ENCODE measurements at regions not wholly inside any gene's neighbourhood (a gene's known extent, or its start where the extent isn't known, plus 50 kb on each side); places are given as distances from the start of the nearest gene placed in this dataset.

DNA sequence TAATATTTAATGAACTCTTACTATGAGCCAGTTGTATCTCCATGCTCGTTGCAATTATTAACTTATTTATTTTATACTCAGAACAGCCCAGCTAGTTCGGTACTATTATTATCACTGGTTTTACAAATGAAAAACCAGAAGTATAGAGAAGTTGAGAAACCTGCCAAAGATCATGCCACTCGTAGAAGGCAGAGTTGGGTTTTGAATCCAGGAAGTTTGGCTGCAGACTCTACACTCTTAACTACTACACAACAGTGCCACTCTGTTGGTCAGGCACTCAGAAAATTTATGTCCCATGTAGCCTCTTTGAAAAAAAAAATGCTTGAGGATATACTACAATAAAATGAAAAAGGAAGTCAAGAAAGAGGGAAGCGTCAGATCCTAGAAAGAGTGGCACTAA lies 71.5 kb upstream of the ARID2 start:
- Histone ChIP-seq H3K9me3 (ENCODE audit: control insufficient read depth, insufficient read depth, low read depth, low read length) (no peaks in the 10 kb centered on the region), H3K36me3 (ENCODE audit: control insufficient read depth in 2 of 2, insufficient read depth in 1 of 2, low read length in 2 of 2) (no peaks in the 10 kb centered on the region), H3K4me3 (ENCODE audit: low read depth, low read length) (no peak overlapping the region), H3K27ac (ENCODE audit: extremely low read depth, low read depth, low read length) (no peak overlapping the region), H3K4me1 (ENCODE audit: control insufficient read depth, insufficient read depth, low read length) (no peaks in the 10 kb centered on the region)
- TF ChIP-seq GLIS2 (tag by site-specific recombination; IDR thresholded peaks at IDR 0.05) (no peak), SP7 (tag by site-specific recombination; IDR thresholded peaks at IDR 0.05) (no peak), KLF9 (tag by site-specific recombination; IDR thresholded peaks at IDR 0.05; ENCODE audit: low read depth) (no peak), ZNF530 (tag by site-specific recombination; IDR thresholded peaks at IDR 0.05; ENCODE audit: low read depth) (no peak), ZNF366 (tag by site-specific recombination; conservative IDR thresholded peaks at IDR 0.05) (no peak), ZNF473 (tag by site-specific recombination; IDR thresholded peaks at IDR 0.05) (no peak), HOXD13 (CRISPR knock-in tag; IDR thresholded peaks at IDR 0.05; ENCODE audit: borderline replicate concordance) (no peak), ZNF76 (tag by site-specific recombination; IDR thresholded peaks at IDR 0.05; ENCODE audit: borderline replicate concordance, low read depth) (no peak), ZFP69B (tag by site-specific recombination; IDR thresholded peaks at IDR 0.05) (no peak), ZNF169 (tag by site-specific recombination; IDR thresholded peaks at IDR 0.05) (no peak), ZNF174 (tag by site-specific recombination; IDR thresholded peaks at IDR 0.05) (no peak), ZNF24 (tag by site-specific recombination; IDR thresholded peaks at IDR 0.05) (no peak), FEZF1 (tag by site-specific recombination; IDR thresholded peaks at IDR 0.05) (no peak), MEIS1 (CRISPR knock-in tag; IDR thresholded peaks at IDR 0.05; ENCODE audit: borderline replicate concordance) (no peak), MZF1 (tag by site-specific recombination; IDR thresholded peaks at IDR 0.05; ENCODE audit: borderline replicate concordance) (no peak), ZNF157 (tag by site-specific recombination; IDR thresholded peaks at IDR 0.05) (no peak), ZNF560 (tag by site-specific recombination; IDR thresholded peaks at IDR 0.05; ENCODE audit: borderline replicate concordance) (no peak)
- TF ChIP-seq, protein P1, sequence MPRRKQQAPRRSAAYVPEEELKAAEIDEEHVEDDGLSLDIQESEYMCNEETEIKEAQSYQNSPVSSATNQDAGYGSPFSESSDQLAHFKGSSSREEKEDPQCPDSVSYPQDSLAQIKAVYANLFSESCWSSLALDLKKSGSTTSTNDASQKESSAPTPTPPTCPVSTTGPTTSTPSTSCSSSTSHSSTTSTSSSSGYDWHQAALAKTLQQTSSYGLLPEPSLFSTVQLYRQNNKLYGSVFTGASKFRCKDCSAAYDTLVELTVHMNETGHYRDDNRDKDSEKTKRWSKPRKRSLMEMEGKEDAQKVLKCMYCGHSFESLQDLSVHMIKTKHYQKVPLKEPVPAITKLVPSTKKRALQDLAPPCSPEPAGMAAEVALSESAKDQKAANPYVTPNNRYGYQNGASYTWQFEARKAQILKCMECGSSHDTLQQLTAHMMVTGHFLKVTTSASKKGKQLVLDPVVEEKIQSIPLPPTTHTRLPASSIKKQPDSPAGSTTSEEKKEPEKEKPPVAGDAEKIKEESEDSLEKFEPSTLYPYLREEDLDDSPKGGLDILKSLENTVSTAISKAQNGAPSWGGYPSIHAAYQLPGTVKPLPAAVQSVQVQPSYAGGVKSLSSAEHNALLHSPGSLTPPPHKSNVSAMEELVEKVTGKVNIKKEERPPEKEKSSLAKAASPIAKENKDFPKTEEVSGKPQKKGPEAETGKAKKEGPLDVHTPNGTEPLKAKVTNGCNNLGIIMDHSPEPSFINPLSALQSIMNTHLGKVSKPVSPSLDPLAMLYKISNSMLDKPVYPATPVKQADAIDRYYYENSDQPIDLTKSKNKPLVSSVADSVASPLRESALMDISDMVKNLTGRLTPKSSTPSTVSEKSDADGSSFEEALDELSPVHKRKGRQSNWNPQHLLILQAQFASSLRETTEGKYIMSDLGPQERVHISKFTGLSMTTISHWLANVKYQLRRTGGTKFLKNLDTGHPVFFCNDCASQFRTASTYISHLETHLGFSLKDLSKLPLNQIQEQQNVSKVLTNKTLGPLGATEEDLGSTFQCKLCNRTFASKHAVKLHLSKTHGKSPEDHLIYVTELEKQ (tag by site-specific recombination; IDR thresholded peaks at IDR 0.05; ENCODE audit: borderline replicate concordance) = no peak
- TF ChIP-seq, protein P2, sequence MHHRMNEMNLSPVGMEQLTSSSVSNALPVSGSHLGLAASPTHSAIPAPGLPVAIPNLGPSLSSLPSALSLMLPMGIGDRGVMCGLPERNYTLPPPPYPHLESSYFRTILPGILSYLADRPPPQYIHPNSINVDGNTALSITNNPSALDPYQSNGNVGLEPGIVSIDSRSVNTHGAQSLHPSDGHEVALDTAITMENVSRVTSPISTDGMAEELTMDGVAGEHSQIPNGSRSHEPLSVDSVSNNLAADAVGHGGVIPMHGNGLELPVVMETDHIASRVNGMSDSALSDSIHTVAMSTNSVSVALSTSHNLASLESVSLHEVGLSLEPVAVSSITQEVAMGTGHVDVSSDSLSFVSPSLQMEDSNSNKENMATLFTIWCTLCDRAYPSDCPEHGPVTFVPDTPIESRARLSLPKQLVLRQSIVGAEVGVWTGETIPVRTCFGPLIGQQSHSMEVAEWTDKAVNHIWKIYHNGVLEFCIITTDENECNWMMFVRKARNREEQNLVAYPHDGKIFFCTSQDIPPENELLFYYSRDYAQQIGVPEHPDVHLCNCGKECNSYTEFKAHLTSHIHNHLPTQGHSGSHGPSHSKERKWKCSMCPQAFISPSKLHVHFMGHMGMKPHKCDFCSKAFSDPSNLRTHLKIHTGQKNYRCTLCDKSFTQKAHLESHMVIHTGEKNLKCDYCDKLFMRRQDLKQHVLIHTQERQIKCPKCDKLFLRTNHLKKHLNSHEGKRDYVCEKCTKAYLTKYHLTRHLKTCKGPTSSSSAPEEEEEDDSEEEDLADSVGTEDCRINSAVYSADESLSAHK (tag by site-specific recombination; IDR thresholded peaks at IDR 0.05) = no peak
- TF ChIP-seq, protein P3, sequence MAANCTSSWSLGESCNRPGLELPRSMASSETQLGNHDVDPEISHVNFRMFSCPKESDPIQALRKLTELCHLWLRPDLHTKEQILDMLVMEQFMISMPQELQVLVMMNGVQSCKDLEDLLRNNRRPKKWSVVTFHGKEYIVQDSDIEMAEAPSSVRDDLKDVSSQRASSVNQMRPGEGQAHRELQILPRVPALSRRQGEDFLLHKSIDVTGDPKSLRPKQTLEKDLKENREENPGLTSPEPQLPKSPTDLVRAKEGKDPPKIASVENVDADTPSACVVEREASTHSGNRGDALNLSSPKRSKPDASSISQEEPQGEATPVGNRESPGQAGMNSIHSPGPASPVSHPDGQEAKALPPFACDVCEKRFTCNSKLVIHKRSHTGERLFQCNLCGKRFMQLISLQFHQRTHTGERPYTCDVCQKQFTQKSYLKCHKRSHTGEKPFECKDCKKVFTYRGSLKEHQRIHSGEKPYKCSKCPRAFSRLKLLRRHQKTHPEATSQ (tag by site-specific recombination; IDR thresholded peaks at IDR 0.05) = no peak
- ChIA-PET POLR2A (no interaction called here), CTCF (no interaction called here)

DNA sequence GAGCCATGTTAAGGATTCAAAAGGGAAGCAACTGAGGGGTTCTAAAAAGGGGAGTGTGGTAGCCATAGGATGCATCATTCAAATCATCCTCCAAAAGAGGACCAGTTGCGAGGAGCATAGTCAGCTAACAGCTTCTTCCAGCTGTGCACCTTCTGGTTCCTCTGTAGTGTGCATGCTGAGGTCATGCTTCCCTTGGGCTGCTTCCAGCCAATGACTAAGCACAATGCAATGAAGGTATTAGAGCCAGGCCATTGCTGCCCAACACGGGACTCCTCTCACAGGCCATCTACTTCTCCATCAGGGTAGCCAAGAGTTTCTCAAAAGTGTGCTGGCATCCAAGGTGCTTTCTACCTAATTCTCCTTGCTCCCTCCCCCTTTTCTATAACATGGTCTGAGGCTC lies 69.2 kb upstream of the ARID2 start:
- Histone ChIP-seq H3K36me3 (ENCODE audit: control insufficient read depth in 2 of 2, insufficient read depth in 1 of 2, low read length in 2 of 2) (no peaks in the 10 kb centered on the region), H3K4me3 (ENCODE audit: low read depth, low read length) (no peak overlapping the region), H3K9me3 (ENCODE audit: control insufficient read depth, insufficient read depth, low read depth, low read length) (no peaks in the 10 kb centered on the region), H3K27ac (ENCODE audit: extremely low read depth, low read depth, low read length) (no peak overlapping the region), H3K4me1 (ENCODE audit: control insufficient read depth, insufficient read depth, low read length) (no peaks in the 10 kb centered on the region)
- ChIA-PET CTCF (no interaction called here), POLR2A (no interaction called here)
- TF ChIP-seq, protein P4, sequence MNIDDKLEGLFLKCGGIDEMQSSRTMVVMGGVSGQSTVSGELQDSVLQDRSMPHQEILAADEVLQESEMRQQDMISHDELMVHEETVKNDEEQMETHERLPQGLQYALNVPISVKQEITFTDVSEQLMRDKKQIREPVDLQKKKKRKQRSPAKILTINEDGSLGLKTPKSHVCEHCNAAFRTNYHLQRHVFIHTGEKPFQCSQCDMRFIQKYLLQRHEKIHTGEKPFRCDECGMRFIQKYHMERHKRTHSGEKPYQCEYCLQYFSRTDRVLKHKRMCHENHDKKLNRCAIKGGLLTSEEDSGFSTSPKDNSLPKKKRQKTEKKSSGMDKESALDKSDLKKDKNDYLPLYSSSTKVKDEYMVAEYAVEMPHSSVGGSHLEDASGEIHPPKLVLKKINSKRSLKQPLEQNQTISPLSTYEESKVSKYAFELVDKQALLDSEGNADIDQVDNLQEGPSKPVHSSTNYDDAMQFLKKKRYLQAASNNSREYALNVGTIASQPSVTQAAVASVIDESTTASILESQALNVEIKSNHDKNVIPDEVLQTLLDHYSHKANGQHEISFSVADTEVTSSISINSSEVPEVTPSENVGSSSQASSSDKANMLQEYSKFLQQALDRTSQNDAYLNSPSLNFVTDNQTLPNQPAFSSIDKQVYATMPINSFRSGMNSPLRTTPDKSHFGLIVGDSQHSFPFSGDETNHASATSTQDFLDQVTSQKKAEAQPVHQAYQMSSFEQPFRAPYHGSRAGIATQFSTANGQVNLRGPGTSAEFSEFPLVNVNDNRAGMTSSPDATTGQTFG (tag by site-specific recombination; IDR thresholded peaks at IDR 0.05; ENCODE audit: borderline replicate concordance) = no peak
- TF ChIP-seq ZBTB8A (tag by site-specific recombination; IDR thresholded peaks at IDR 0.05) (no peak), KLF1 (tag by site-specific recombination; IDR thresholded peaks at IDR 0.05) (no peak), BCL11A (tag by site-specific recombination; IDR thresholded peaks at IDR 0.05; ENCODE audit: low read depth) (no peak), ZNF394 (tag by site-specific recombination; IDR thresholded peaks at IDR 0.05; ENCODE audit: borderline replicate concordance) (peak; percentile 28; the same call in 1 of the 2 replicates), ZNF366 (tag by site-specific recombination; conservative IDR thresholded peaks at IDR 0.05) (0 out of 2 replicates have a peak, but pooled peaks have one; percentile 18)

Data from HEK293 (cell line).